ENCODE measurements at regions not wholly inside any gene's neighbourhood (a gene's known extent, or its start where the extent isn't known, plus 50 kb on each side); places are given as distances from the start of the nearest gene placed in this dataset.

DNA sequence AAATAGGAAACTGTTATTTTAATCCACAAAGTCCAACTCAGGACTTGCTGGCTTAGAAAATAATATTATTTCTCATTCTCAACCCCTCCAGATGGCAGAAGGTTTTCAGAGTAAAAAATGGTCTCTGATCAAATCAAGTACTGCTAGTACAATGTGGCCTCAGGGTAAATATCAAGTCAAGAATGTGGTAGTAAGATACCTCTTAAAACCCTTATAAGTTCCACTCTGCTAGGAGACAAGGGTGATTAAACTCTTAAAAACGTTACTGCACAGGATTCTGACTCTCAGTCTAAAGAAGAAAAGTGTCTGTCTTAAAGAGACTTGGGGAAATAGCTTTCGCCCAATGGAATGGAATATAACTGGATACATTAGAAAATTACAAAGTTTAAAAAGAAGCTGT, 120.8 kb upstream of the PDE4D start:
- no peak for TF ChIP-seq CTCF (IDR thresholded peaks at IDR 0.05; ENCODE audit: insufficient read depth, low read depth, low read length, missing control alignments)
- DNase-seq (ENCODE audit: low read depth) = no peak
- H3K4me3 ChIP-seq (ENCODE audit: low read length) = no peak overlapping the region

DNA sequence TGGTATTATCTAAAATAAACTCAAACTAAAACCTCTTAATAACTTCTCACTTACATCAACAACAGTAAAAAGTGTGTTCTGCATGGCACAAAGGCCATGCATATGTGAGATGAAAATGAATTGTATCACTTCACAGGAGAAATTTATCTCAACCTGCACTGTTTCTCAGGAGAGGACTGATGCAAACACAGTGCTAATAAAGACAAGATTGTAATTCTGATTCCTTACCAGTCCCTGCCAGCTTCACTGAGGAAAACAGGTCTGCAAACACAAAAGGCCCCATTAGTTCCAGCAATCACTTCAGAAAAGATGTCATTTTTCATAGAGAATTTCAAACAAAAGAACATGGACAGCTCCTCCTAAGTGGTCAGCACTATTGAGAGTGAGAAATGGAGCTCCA, 117.3 kb upstream of the PDE4D start:
- no peak for DNase-seq (ENCODE audit: low read depth)
- no peak overlapping the region for H3K4me3 ChIP-seq (ENCODE audit: low read length)
- no peak for TF ChIP-seq CTCF (IDR thresholded peaks at IDR 0.05; ENCODE audit: insufficient read depth, low read depth, low read length, missing control alignments)

GRCh38 chr5:60010328-60010727, 116.8 kb upstream of the PDE4D start:
- DNase-seq (ENCODE audit: low read depth) = no peak
- no peak for TF ChIP-seq CTCF (IDR thresholded peaks at IDR 0.05; ENCODE audit: insufficient read depth, low read depth, low read length, missing control alignments)
- no peak overlapping the region for H3K4me3 ChIP-seq (ENCODE audit: low read length)

- TF ChIP-seq CTCF (IDR thresholded peaks at IDR 0.05; ENCODE audit: insufficient read depth, low read depth, low read length, missing control alignments) = no peak
- no peak for DNase-seq (ENCODE audit: low read depth)
- no peak overlapping the region for H3K4me3 ChIP-seq (ENCODE audit: low read length)
These were observed 114.2 kb upstream of the PDE4D start for GRCh38 chr5:60007729-60008128.

- H3K4me3 ChIP-seq (ENCODE audit: low read length) = no peak overlapping the region
- DNase-seq (ENCODE audit: low read depth) = no peak
- TF ChIP-seq CTCF (IDR thresholded peaks at IDR 0.05; ENCODE audit: insufficient read depth, low read depth, low read length, missing control alignments) = no peak
These were observed 105.5 kb upstream of the PDE4D start for GRCh38 chr5:59999056-59999455.

GRCh38 chr5:59992206-59992605, 98.7 kb upstream of the PDE4D start:
- no peak for DNase-seq (ENCODE audit: low read depth)
- TF ChIP-seq CTCF (IDR thresholded peaks at IDR 0.05; ENCODE audit: insufficient read depth, low read depth, low read length, missing control alignments) = no peak
- no peak overlapping the region for H3K4me3 ChIP-seq (ENCODE audit: low read length)

DNA sequence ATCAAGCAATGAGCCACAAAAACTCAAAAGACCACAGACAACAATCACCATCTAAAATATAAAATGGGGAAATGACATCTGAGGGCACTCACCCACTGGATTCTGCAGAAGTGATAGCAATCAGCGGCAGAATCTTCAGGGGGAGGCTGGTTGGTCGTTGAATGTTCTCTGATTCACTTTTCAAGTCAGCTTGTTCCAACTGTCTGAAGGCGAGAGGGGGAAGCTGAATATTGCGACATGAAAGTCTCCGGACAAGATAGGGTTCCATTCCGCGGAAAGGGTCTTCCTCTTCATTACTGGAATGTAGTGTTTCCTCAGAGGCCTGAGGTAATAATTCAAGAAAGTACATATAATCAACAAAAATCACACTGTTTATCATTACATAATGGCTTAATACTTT, 94.9 kb upstream of the PDE4D start:
- no peak overlapping the region for H3K4me3 ChIP-seq (ENCODE audit: low read length)
- TF ChIP-seq CTCF (IDR thresholded peaks at IDR 0.05; ENCODE audit: insufficient read depth, low read depth, low read length, missing control alignments) = no peak
- no peak for DNase-seq (ENCODE audit: low read depth)
